GM12878 (cell line): ENCODE measurements at regions not wholly inside any gene's neighbourhood (a gene's known extent, or its start where the extent isn't known, plus 50 kb on each side); places are given as distances from the start of the nearest gene placed in this dataset.

Experiments used
- ATAC-seq: fragments of 200-7000 bp; cut with Tn5 transposase; 3 replicates; pipeline ENCODE4 v1.9.1; 2020; ENCODE audit warnings: mild to moderate bottlenecking, moderate library complexity
- BruUV-seq: library from RNA; stranded (reverse); fragments of 400-500 nt; replicated peaks from 2 replicates; lab custom pipeline; 2021; lab: Mats Ljungman, UMichigan
- CTCF ChIA-PET: fragments of 300-600 bp; sonication (Branson Sonifier 250); formaldehyde crosslinking; extraction: SDS; loops from one replicate; lab custom pipeline; 2021; ENCODE audit warnings: inconsistent platforms; lab: Yijun Ruan, JAX
- POLR2A ChIA-PET: fragments of 350-600 bp; formaldehyde crosslinking; extraction: SDS; loops from one replicate; lab custom pipeline; 2021; ENCODE audit warnings: inconsistent platforms; lab: Charles Lee
- RAD21 ChIA-PET: fragments of 300-600 bp; sonication (Branson Sonifier 250); formaldehyde crosslinking; loops from one replicate; lab custom pipeline; 2023; ENCODE audit warnings: antibody characterized with exemption; ENCODE audit not compliant: unreplicated experiment; lab: Charles Lee
- SMC1A ChIA-PET: fragments of 300-600 bp; sonication (Branson Sonifier 250); formaldehyde crosslinking; loops from one replicate; lab custom pipeline; 2023; ENCODE audit not compliant: unreplicated experiment, uncharacterized antibody; lab: Charles Lee
- DNase-seq: peaks from one replicate; pipeline ENCODE4 v3.0.0-alpha.2; 2011; ENCODE audit warnings: low read depth, low spot score
- FAIRE-seq: peaks from 3 replicates; lab custom pipeline; 2011; peaks lifted over from hg19 to GRCh38; lab: Jason Lieb, UNC
- H2AFZ ChIP-seq: 2 replicates; pipeline ENCODE4 v1.6.0; 2011; ENCODE audit warnings: low read depth, low read length, control low read depth; ENCODE audit not compliant: control insufficient read depth
- H3K27ac ChIP-seq: 2 replicates; pipeline ENCODE4 v1.5.1; 2011; ENCODE audit warnings: control low read depth; ENCODE audit not compliant: control insufficient read depth, insufficient read depth
- H3K27me3 ChIP-seq, 2 experiments: replicated peaks in 1 of 2; 2 replicates each; pipeline versions ENCODE4 v1.6.0 to v1.6.1; 2011; ENCODE audit warnings: low read length in 1 of 2; ENCODE audit not compliant: control insufficient read depth in 2 of 2, insufficient read depth in 2 of 2
- H3K36me3 ChIP-seq, 2 experiments: 2 replicates each; pipeline ENCODE4 v1.5.1; 2011; ENCODE audit warnings: low read length in 1 of 2; ENCODE audit not compliant: control insufficient read depth in 2 of 2, insufficient read depth in 2 of 2
- H3K4me1 ChIP-seq: 2 replicates; pipeline ENCODE4 v1.6.1; 2011; ENCODE audit warnings: mild to moderate bottlenecking, low read length, moderate library complexity, mixed read lengths; ENCODE audit not compliant: control insufficient read depth, insufficient read depth
- H3K4me2 ChIP-seq: 2 replicates; pipeline ENCODE4 v1.6.0; 2011; ENCODE audit warnings: control low read depth; ENCODE audit not compliant: control insufficient read depth, insufficient read depth
- H3K4me3 ChIP-seq: fragments of 200-600 bp; sonication (generic); 2 replicates; pipeline ENCODE4 v1.5.1; 2016
- H3K79me2 ChIP-seq: 2 replicates; pipeline ENCODE4 v1.6.0; 2011; ENCODE audit warnings: low read length; ENCODE audit not compliant: control insufficient read depth, insufficient read depth
- H3K9ac ChIP-seq: 2 replicates; pipeline ENCODE4 v1.8.0; 2011; ENCODE audit warnings: low read length, control low read depth, mixed read lengths; ENCODE audit not compliant: control insufficient read depth, insufficient read depth
- H3K9me3 ChIP-seq: replicated peaks from 3 replicates; pipeline ENCODE4 v1.5.1; 2011; ENCODE audit warnings: mild to moderate bottlenecking, low read length; ENCODE audit not compliant: control insufficient read depth, insufficient read depth
- H4K20me1 ChIP-seq: 2 replicates; pipeline ENCODE4 v1.6.0; 2011; ENCODE audit not compliant: control insufficient read depth, insufficient read depth
- ASH2L ChIP-seq: fragments of 300-600, 200-600 bp; sonication (generic); IDR thresholded peaks from 2 replicates; pipeline ENCODE4 v1.6.1; 2017; ENCODE audit warnings: low read depth, mild to moderate bottlenecking, borderline replicate concordance
- CBX3 ChIP-seq: fragments of 200-600 bp; sonication (generic); IDR thresholded peaks from 2 replicates; pipeline ENCODE4 v1.6.1; 2016; ENCODE audit warnings: low read depth, borderline replicate concordance
- CHD2 ChIP-seq: IDR thresholded peaks from 2 replicates; pipeline ENCODE4 v1.6.1; 2011; ENCODE audit warnings: low read depth, low read length, improper control_type of control experiment, borderline replicate concordance
- EZH2 ChIP-seq: IDR thresholded peaks from 2 replicates; pipeline ENCODE4 v1.6.1; 2012; ENCODE audit warnings: low read depth, mild to moderate bottlenecking, control low read depth, inconsistent platforms, low read length, borderline replicate concordance; ENCODE audit not compliant: control insufficient read depth
- GATAD2B ChIP-seq: fragments of 450-650 bp; conservative IDR thresholded peaks from 2 replicates; pipeline ENCODE4 v1.6.1; 2017; ENCODE audit warnings: low read depth, mild to moderate bottlenecking, moderate library complexity
- HDAC2 ChIP-seq: fragments of 200-600 bp; sonication (generic); IDR thresholded peaks from 2 replicates; pipeline ENCODE4 v1.6.1; 2017
- MLLT1 ChIP-seq: fragments of 450-650 bp; IDR thresholded peaks from 2 replicates; pipeline ENCODE4 v1.6.1; 2016; ENCODE audit warnings: mild to moderate bottlenecking
- NBN ChIP-seq: fragments of 450-650 bp; IDR thresholded peaks from 2 replicates; pipeline ENCODE4 v1.6.1; 2016
- NFYA ChIP-seq: IDR thresholded peaks from 2 replicates; pipeline ENCODE4 v1.6.1; 2011; ENCODE audit warnings: low read depth, mild to moderate bottlenecking, low read length, improper control_type of control experiment, borderline replicate concordance
- PKNOX1 ChIP-seq: fragments of 450-650 bp; IDR thresholded peaks from 2 replicates; pipeline ENCODE4 v1.6.1; 2016; ENCODE audit warnings: mild to moderate bottlenecking
- SMAD5 ChIP-seq: IDR thresholded peaks from 2 replicates; pipeline ENCODE4 v1.6.1; 2016; ENCODE audit warnings: antibody characterized with exemption, low read depth
- STAT1 ChIP-seq: fragments of 450-650 bp; conservative IDR thresholded peaks from 2 replicates; pipeline ENCODE4 v1.6.1; 2014; ENCODE audit warnings: antibody characterized with exemption, mild to moderate bottlenecking
- TCF12 ChIP-seq: IDR thresholded peaks from 2 replicates; pipeline ENCODE4 v1.6.1; 2011; ENCODE audit warnings: low read depth, mild to moderate bottlenecking, low read length
- WRNIP1 ChIP-seq: IDR thresholded peaks from 2 replicates; pipeline ENCODE4 v1.6.1; 2011; ENCODE audit warnings: low read depth, low read length, improper control_type of control experiment, borderline replicate concordance
- ZNF217 ChIP-seq: fragments of 450-650 bp; IDR thresholded peaks from 2 replicates; pipeline ENCODE4 v1.6.1; 2017; ENCODE audit warnings: antibody characterized with exemption, mild to moderate bottlenecking
- ZNF274 ChIP-seq: IDR thresholded peaks from one replicate; pipeline ENCODE4 v1.8.0; 2011; ENCODE audit not compliant: insufficient read length, insufficient read depth
- WGBS: methylation state at CpG from one replicate; pipeline ENCODE4 v1.1.6; 2016; ENCODE audit warnings: low lambda C conversion rate; ENCODE audit not compliant: insufficient replicate concordance, insufficient coverage; ENCODE audit errors: missing lambda C conversion rate; 5-methylcytosine and 5-hydroxymethylcytosine counted together
- in situ Hi-C: fragments of 300-500 bp; cut with MboI; formaldehyde crosslinking; loops from 9 replicates; pipeline ENCODE4 v1.14.3; 2018; ENCODE audit warnings: mixed read lengths
- intact Hi-C: fragments of 100-400 bp; cut with micrococcal nuclease; formaldehyde crosslinking; loops from one replicate; pipeline ENCODE4 v1.14.2; 2022; ENCODE audit not compliant: unreplicated experiment
- TF ChIP-seq, protein P1 (sequence below): IDR thresholded peaks from 2 replicates; pipeline ENCODE4 v1.6.1; 2011; ENCODE audit warnings: low read depth, low read length, improper control_type of control experiment, borderline replicate concordance
- TF ChIP-seq, protein P2 (sequence below): IDR thresholded peaks from 2 replicates; pipeline ENCODE4 v1.6.1; 2011; ENCODE audit warnings: mild to moderate bottlenecking, low read depth, low read length, moderate library complexity; ENCODE audit not compliant: insufficient replicate concordance

- in situ Hi-C loops = no loop called here
Measured at GRCh38 chr15:95295363-95295762, 1035.1 kb upstream of the NR2F2 start.

More at GRCh38 chr15:95295363-95295762, 1035.1 kb upstream of the NR2F2 start:
- Histone ChIP-seq H3K4me3 (no peak overlapping the region), H3K27ac (no peak overlapping the region), H3K36me3 (no peaks in the 10 kb centered on the region), H3K79me2 (no peaks in the 10 kb centered on the region), H4K20me1 (no peaks in the 10 kb centered on the region), H2AFZ (no peak overlapping the region), H3K4me1 (no peaks in the 10 kb centered on the region), H3K9me3 (no peaks in the 10 kb centered on the region), H3K27me3 (no peaks in the 10 kb centered on the region), H3K4me2 (no peak overlapping the region), H3K9ac (no peak overlapping the region)
- no peak for FAIRE-seq
- WGBS = 34% methylated on average over 9 of the region's 9 CpGs
- intact Hi-C loops = no loop called here
- ChIA-PET CTCF (interaction anchor here (1.8 to 2.9 kb wide), 2 partner anchors 9 kb away, joined by 9 to 13 read pairs; no protein-coding TSS in a partner anchor), RAD21 (interaction anchor here (12.9 kb wide), 1 partner anchor 34 kb away, joined by 104 read pairs; no protein-coding TSS in a partner anchor), POLR2A (interaction anchor here (0.5 to 0.6 kb wide), 2 partner anchors 35 to 65 kb away, joined by 4 to 5 read pairs; no protein-coding TSS in a partner anchor), SMC1A (interaction anchor here (0.6 to 22.3 kb wide), 5 partner anchors 7 to 181 kb away, joined by 3 to 310 read pairs (median 7); no protein-coding TSS in a partner anchor)
- no peak for TF ChIP-seq EZH2
- TF ChIP-seq ZNF217 = no peak
- no peak for TF ChIP-seq CHD2
- TF ChIP-seq STAT1 = no peak
- no peak for TF ChIP-seq MLLT1
- TF ChIP-seq, protein P1, sequence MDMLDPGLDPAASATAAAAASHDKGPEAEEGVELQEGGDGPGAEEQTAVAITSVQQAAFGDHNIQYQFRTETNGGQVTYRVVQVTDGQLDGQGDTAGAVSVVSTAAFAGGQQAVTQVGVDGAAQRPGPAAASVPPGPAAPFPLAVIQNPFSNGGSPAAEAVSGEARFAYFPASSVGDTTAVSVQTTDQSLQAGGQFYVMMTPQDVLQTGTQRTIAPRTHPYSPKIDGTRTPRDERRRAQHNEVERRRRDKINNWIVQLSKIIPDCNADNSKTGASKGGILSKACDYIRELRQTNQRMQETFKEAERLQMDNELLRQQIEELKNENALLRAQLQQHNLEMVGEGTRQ = no peak
- TF ChIP-seq WRNIP1 = no peak
- TF ChIP-seq NBN = no peak
- TF ChIP-seq CBX3 = no peak
- TF ChIP-seq NFYA = no peak
- no peak for TF ChIP-seq SMAD5
- no peak for TF ChIP-seq ZNF274
- no peak for TF ChIP-seq PKNOX1
- TF ChIP-seq, protein P2, sequence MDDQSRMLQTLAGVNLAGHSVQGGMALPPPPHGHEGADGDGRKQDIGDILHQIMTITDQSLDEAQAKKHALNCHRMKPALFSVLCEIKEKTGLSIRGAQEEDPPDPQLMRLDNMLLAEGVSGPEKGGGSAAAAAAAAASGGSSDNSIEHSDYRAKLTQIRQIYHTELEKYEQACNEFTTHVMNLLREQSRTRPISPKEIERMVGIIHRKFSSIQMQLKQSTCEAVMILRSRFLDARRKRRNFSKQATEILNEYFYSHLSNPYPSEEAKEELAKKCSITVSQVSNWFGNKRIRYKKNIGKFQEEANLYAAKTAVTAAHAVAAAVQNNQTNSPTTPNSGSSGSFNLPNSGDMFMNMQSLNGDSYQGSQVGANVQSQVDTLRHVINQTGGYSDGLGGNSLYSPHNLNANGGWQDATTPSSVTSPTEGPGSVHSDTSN = no peak
- TF ChIP-seq ASH2L = no peak
- TF ChIP-seq HDAC2 = no peak
- no peak for TF ChIP-seq GATAD2B
- TF ChIP-seq TCF12 = no peak
- no peak for ATAC-seq
- DNase-seq = no peak
- BruUV-seq = no TSS peak
